Endothelial cell of umbilical vein (primary cell): ENCODE measurements at regions not wholly inside any gene's neighbourhood (a gene's known extent, or its start where the extent isn't known, plus 50 kb on each side); places are given as distances from the start of the nearest gene placed in this dataset.

ENCODE experiments used
- BruUV-seq: library from RNA; stranded (reverse); fragments of 400-500 nt; replicated peaks from 2 replicates; lab custom pipeline; 2021; lab: Mats Ljungman, UMichigan
- CTCF ChIA-PET: fragments of 300-600, 350-600 bp; sonication (Branson Sonifier 250); formaldehyde crosslinking; loops from one replicate; lab custom pipeline; 2021; ENCODE audit warnings: antibody characterized with exemption, inconsistent platforms; lab: Charles Lee
- POLR2A ChIA-PET: fragments of 300-600, 350-600 bp; sonication (Branson Sonifier 250); formaldehyde crosslinking; loops from one replicate; lab custom pipeline; 2021; ENCODE audit warnings: antibody characterized with exemption, inconsistent platforms; lab: Charles Lee
- DNase-seq: peaks from one replicate; pipeline ENCODE4 v3.0.0-alpha.2; 2011; ENCODE audit warnings: low read depth, low spot score
- FAIRE-seq: peaks from 2 replicates; lab custom pipeline; 2011; peaks lifted over from hg19 to GRCh38; lab: Jason Lieb, UNC
- H2AFZ ChIP-seq: 2 replicates; pipeline ENCODE4 v1.6.0; 2012; ENCODE audit warnings: low read depth, low read length, control low read depth, inconsistent platforms
- H3K27ac ChIP-seq: 2 replicates; pipeline ENCODE4 v1.5.1; 2011; ENCODE audit warnings: low read depth, mild to moderate bottlenecking, control low read depth, low read length, moderate library complexity; ENCODE audit not compliant: insufficient read depth
- H3K27me3 ChIP-seq, 2 experiments: 2 replicates each; pipeline versions ENCODE4 v1.6.0 to v1.6.1; 2011; ENCODE audit warnings: low read length in 2 of 2, mixed read lengths in 1 of 2; ENCODE audit not compliant: control insufficient read depth in 2 of 2, insufficient read depth in 2 of 2
- H3K36me3 ChIP-seq, 2 experiments: 2 replicates in 1 of 2; 3 replicates in 1 of 2; pipeline ENCODE4 v1.5.1; 2011; ENCODE audit warnings: low read length in 2 of 2, mild to moderate bottlenecking in 1 of 2, moderate library complexity in 1 of 2; ENCODE audit not compliant: control insufficient read depth in 2 of 2, insufficient read depth in 2 of 2; ENCODE audit errors: extremely low read depth in 1 of 2
- H3K4me1 ChIP-seq: 3 replicates; pipeline ENCODE4 v1.5.1; 2011; ENCODE audit warnings: mild to moderate bottlenecking, low read length; ENCODE audit not compliant: control insufficient read depth, insufficient read depth; ENCODE audit errors: extremely low read depth
- H3K4me2 ChIP-seq: 2 replicates; pipeline ENCODE4 v1.6.1; 2011; ENCODE audit warnings: low read length, control low read depth, mixed read lengths; ENCODE audit not compliant: insufficient read depth
- H3K4me3 ChIP-seq, 3 experiments: fragments of 200-600 bp in 1 of 3; sonication (generic), shearing (Covaris generic) in 1 of 3; replicated peaks in 1 of 3; 2 replicates each; pipeline ENCODE4 v1.5.1; 2011 to 2016; ENCODE audit warnings: control low read depth in 3 of 3, low read length in 3 of 3, mild to moderate bottlenecking in 2 of 3, inconsistent platforms in 1 of 3, low read depth in 1 of 3, moderate library complexity in 1 of 3; ENCODE audit not compliant: insufficient read depth in 1 of 3
- H3K79me2 ChIP-seq: 2 replicates; pipeline ENCODE4 v1.6.0; 2012; ENCODE audit warnings: low read length, inconsistent platforms; ENCODE audit not compliant: control insufficient read depth, insufficient read depth
- H3K9ac ChIP-seq: replicated peaks from 2 replicates; pipeline ENCODE3; 2011; ENCODE audit warnings: low read length, control low read depth; ENCODE audit not compliant: insufficient read depth; ENCODE audit errors: extremely low read depth
- H3K9me1 ChIP-seq: replicated peaks from 3 replicates; pipeline ENCODE4 v1.6.0; 2011; ENCODE audit warnings: mild to moderate bottlenecking, low read length; ENCODE audit not compliant: control insufficient read depth, insufficient read depth; ENCODE audit errors: extremely low read depth
- H3K9me3 ChIP-seq: replicated peaks from 2 replicates; pipeline ENCODE4 v1.5.1; 2012; ENCODE audit warnings: low read length, inconsistent platforms; ENCODE audit not compliant: control insufficient read depth, insufficient read depth
- H4K20me1 ChIP-seq: replicated peaks from 2 replicates; pipeline ENCODE3; 2011; ENCODE audit warnings: mild to moderate bottlenecking, low read length; ENCODE audit not compliant: control insufficient read depth, insufficient read depth; ENCODE audit errors: extremely low read depth
- CTCF ChIP-seq, 2 donors: IDR thresholded peaks; 1 replicate in 1 of 2; 2 replicates in 1 of 2; pipeline ENCODE4 v1.5.1; 2011; ENCODE audit warnings: low read length in 2 of 2, mild to moderate bottlenecking in 2 of 2, moderate library complexity in 2 of 2, control low read depth in 1 of 2, inconsistent platforms in 1 of 2, low read depth in 1 of 2; ENCODE audit not compliant: insufficient read depth in 1 of 2; ENCODE audit errors: extremely low read depth in 1 of 2
- FOS ChIP-seq: IDR thresholded peaks from 2 replicates; pipeline ENCODE4 v1.6.1; 2011; ENCODE audit warnings: mild to moderate bottlenecking, low read length, moderate library complexity, borderline replicate concordance; ENCODE audit not compliant: insufficient read depth
- GATA2 ChIP-seq: IDR thresholded peaks from 2 replicates; pipeline ENCODE4 v1.7.0; 2011; ENCODE audit warnings: low read depth, mild to moderate bottlenecking, moderate library complexity, mixed read lengths, low read length; ENCODE audit not compliant: insufficient read length, insufficient read depth
- MAX ChIP-seq: IDR thresholded peaks from 2 replicates; pipeline ENCODE4 v1.6.1; 2011; ENCODE audit not compliant: insufficient read depth, insufficient read length
- MYC ChIP-seq: IDR thresholded peaks from one replicate; pipeline ENCODE4 v1.6.1; 2011; ENCODE audit warnings: mild to moderate bottlenecking, low read depth, low read length
- POLR2AphosphoS5 ChIP-seq: IDR thresholded peaks from 2 replicates; pipeline ENCODE4 v1.6.1; 2012; ENCODE audit warnings: low read depth, mild to moderate bottlenecking, control low read depth, low read length, moderate library complexity; ENCODE audit not compliant: insufficient read depth
- dilution Hi-C: fragments of 300-500 bp; cut with MboI; formaldehyde crosslinking; loops from one replicate; pipeline ENCODE4 v1.15.0; 2019; ENCODE audit warnings: low sequenced_read_pairs; ENCODE audit not compliant: extremely low pct_ligation_motif_present
- intact Hi-C: fragments of 100-400 bp; cut with micrococcal nuclease; formaldehyde crosslinking; loops from one replicate; pipeline ENCODE4 v1.10.0; 2022

- Histone ChIP-seq H2AFZ (no peak overlapping the region), H3K4me1 (no peaks in the 10 kb centered on the region), H3K9me1 (no peaks in the 10 kb centered on the region), H3K9me3 (no peaks in the 10 kb centered on the region), H3K36me3 (no peaks in the 10 kb centered on the region), H3K4me2 (no peak overlapping the region), H3K4me3 (no peak overlapping the region), H4K20me1 (no peaks in the 10 kb centered on the region), H3K9ac (no peak overlapping the region), H3K79me2 (no peaks in the 10 kb centered on the region), H3K27ac (no peak overlapping the region), H3K27me3 (peaks cover 0 to 3% of the 10 kb centered on the region in 2 experiments)
- no peak for DNase-seq
- FAIRE-seq, result no peak
- TF ChIP-seq MYC (no peak), FOS (no peak)
- ChIA-PET CTCF (no interaction called here), POLR2A (no interaction called here)
- dilution Hi-C loops, result no loop called here
- no TSS peak for BruUV-seq
- intact Hi-C loops, result no loop called here
Observed at GRCh38 chr6:15775076-15775634, 112.3 kb upstream of the DTNBP1 start.

GRCh38 chr6:15773806-15774410 lies 111.1 kb upstream of the DTNBP1 start:
- POLR2A ChIA-PET, result no interaction called here
- dilution Hi-C loops, result no loop called here
- H3K79me2 ChIP-seq, result no peaks in the 10 kb centered on the region

More at GRCh38 chr6:15773806-15774410, 111.1 kb upstream of the DTNBP1 start:
- TF ChIP-seq GATA2 (no peak), POLR2AphosphoS5 (no peak), CTCF (IDR thresholded peaks at IDR 0.05; ENCODE audit: extremely low read depth in 1 of 2, insufficient read depth in 1 of 2, low read depth in 1 of 2, low read length in 2 of 2) (no peak), MAX (no peak), MYC (no peak), FOS (no peak)
- intact Hi-C loops, result no loop called here
- Histone ChIP-seq H3K9me1 (no peaks in the 10 kb centered on the region), H3K9ac (no peak overlapping the region), H3K27me3 (peaks cover 0 to 3% of the 10 kb centered on the region in 2 experiments), H4K20me1 (no peaks in the 10 kb centered on the region), H3K4me2 (no peak overlapping the region), H3K4me1 (no peaks in the 10 kb centered on the region), H3K9me3 (no peaks in the 10 kb centered on the region), H3K36me3 (no peaks in the 10 kb centered on the region), H3K27ac (no peak overlapping the region), H2AFZ (no peak overlapping the region), H3K4me3 (no peak overlapping the region)
- DNase-seq, result no peak
- no peak for FAIRE-seq
- CTCF ChIA-PET, result interaction anchor here (0.6 kb wide), 1 partner anchor 351 kb away, joined by 4 read pairs; no protein-coding TSS in a partner anchor
- no TSS peak for BruUV-seq
